A673 (cell line): ENCODE measurements at regions not wholly inside any gene's neighbourhood (a gene's known extent, or its start where the extent isn't known, plus 50 kb on each side); places are given as distances from the start of the nearest gene placed in this dataset.

Experiments used
- CTCF ChIP-seq: fragments of 300-800, 200-600 bp; sonication (generic); conservative IDR thresholded peaks from 2 replicates; pipeline ENCODE4 v1.5.1; 2017; ENCODE audit warnings: low read depth, mild to moderate bottlenecking, antibody characterized with exemption, low read length, moderate library complexity, mixed read lengths
- EZH2 ChIP-seq: fragments of 200-600 bp; sonication (generic); IDR thresholded peaks from 2 replicates; pipeline ENCODE4 v1.6.1; 2017; ENCODE audit warnings: borderline replicate concordance, low read depth, mild to moderate bottlenecking, mixed read lengths, antibody characterized with exemption, low read length; ENCODE audit not compliant: poor library complexity, severe bottlenecking

GRCh38 chr1:228648647-228649383 is 86.5 kb upstream of the RHOU start:
- TF ChIP-seq CTCF (no peak), EZH2 (no peak)
